ENCODE measurements at regions not wholly inside any gene's neighbourhood (a gene's known extent, or its start where the extent isn't known, plus 50 kb on each side); places are given as distances from the start of the nearest gene placed in this dataset.

DNA sequence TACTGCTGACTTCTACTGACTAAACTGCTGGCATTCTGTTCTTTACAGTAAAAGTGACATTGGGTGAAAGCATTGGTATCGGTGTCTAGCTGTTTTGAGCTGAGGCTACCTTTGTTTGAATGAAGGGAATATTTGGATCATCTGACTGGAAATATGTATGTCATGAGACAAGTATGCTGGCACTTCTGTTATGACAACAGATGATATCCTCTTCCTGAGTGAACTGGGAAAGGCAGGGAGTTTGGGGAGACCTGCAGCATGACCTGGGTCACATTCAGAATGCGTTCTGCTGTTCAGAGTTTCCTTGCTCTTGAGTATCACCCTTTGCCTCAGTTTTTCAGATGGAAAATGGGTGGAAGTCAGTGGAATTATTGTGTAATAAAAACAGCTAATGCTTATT is 81.8 kb downstream of the PLCE1 start:
- H3K36me3 ChIP-seq, result no peaks in the 10 kb centered on the region
- intact Hi-C loops (cut with DNase I; ENCODE audit: low total_unique reads), result loop anchor here (5.0 to 10.0 kb wide), 2 partner anchors 161 to 247 kb away; no protein-coding TSS in a partner anchor
- DNase-seq (no peak), ATAC-seq (no peak)
- no peak overlapping the region for H3K4me3 ChIP-seq
- no peaks in the 10 kb centered on the region for H3K27me3 ChIP-seq
- TF ChIP-seq, protein P1, sequence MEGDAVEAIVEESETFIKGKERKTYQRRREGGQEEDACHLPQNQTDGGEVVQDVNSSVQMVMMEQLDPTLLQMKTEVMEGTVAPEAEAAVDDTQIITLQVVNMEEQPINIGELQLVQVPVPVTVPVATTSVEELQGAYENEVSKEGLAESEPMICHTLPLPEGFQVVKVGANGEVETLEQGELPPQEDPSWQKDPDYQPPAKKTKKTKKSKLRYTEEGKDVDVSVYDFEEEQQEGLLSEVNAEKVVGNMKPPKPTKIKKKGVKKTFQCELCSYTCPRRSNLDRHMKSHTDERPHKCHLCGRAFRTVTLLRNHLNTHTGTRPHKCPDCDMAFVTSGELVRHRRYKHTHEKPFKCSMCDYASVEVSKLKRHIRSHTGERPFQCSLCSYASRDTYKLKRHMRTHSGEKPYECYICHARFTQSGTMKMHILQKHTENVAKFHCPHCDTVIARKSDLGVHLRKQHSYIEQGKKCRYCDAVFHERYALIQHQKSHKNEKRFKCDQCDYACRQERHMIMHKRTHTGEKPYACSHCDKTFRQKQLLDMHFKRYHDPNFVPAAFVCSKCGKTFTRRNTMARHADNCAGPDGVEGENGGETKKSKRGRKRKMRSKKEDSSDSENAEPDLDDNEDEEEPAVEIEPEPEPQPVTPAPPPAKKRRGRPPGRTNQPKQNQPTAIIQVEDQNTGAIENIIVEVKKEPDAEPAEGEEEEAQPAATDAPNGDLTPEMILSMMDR (IDR thresholded peaks at IDR 0.05 in 4 of 5, conservative IDR thresholded peaks at IDR 0.05 in 1 of 5), result no peak
- TF ChIP-seq POLR2A (IDR thresholded peaks at IDR 0.05), result no peak
- in situ Hi-C loops (cut with MboI; ENCODE audit: low sequenced_read_pairs in 4 of 4), result loop anchor here in 2 of 4 donors (10.0 kb wide), 2 partner anchors 239 to 249 kb away; no protein-coding TSS in a partner anchor
- H3K4me1 ChIP-seq, result peaks cover 16 to 18% of the 10 kb centered on the region in 2 donors
- H3K27ac ChIP-seq, result no peak overlapping the region
- no peaks in the 10 kb centered on the region for H3K9me3 ChIP-seq

DNA sequence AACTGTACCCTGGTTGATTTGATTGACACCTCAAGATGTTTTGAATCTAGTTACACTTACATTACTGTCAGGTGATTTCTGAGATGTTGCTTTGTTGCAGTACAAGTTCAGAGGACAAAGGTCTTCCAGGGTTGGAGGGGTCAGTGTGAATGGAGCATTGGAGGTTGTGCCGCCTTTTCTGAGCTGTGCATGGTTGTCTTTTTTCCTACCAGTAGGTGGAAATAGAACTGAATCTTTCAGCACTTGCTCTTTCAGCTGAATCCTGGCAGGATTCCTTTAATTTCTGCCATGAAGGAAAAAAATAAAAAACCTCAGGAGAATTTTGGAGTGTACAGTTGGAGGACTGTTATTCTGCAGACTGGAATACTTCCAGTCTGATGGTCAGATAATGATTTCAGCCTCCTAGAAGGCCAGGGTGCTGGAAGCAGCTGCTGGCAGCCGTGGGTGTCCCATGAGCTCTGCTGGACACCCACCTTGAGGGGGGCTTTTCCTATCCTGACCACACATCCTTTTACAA is 82.7 kb downstream of the PLCE1 start:
- intact Hi-C loops (cut with DNase I; ENCODE audit: low total_unique reads), result loop anchor here (5.0 to 10.0 kb wide), 2 partner anchors 162 to 246 kb away; no protein-coding TSS in a partner anchor
- peak; percentile 76 to 78 for ATAC-seq
- H3K27ac ChIP-seq, result no peak overlapping the region

DNA sequence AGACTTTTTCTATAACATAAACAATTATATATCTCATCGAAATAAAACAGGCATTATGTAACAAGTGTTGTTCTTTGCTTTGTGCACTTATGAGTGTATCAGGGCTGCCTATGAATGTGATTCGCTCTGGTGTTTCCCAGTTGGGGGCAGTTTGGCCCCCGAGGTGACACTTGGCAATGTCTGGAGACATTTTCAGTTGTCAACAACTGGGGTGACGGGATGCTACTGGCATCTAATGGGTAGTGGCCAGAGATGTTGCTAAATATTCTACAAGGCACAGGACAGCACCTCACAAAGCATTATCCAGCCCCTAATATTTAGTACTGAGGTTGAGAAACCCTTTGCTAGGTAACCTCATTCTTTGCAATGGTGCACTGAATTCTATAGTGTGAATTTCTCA is 83.3 kb downstream of the PLCE1 start:
- ATAC-seq (no peak), DNase-seq (no peak)
- in situ Hi-C loops (cut with MboI; ENCODE audit: low sequenced_read_pairs in 4 of 4) (loop anchor here in 2 of 4 donors (10.0 kb wide), 2 partner anchors 238 to 248 kb away; no protein-coding TSS in a partner anchor), intact Hi-C loops (cut with DNase I; ENCODE audit: low total_unique reads) (loop anchor here (5.0 to 10.0 kb wide), 2 partner anchors 162 to 245 kb away; no protein-coding TSS in a partner anchor)
- no peak overlapping the region for H3K27ac ChIP-seq
- H3K27me3 ChIP-seq, result no peaks in the 10 kb centered on the region
- peaks cover 0 to 6% (median 0%) of the 10 kb centered on the region in 3 donors for H3K9me3 ChIP-seq
- H3K4me3 ChIP-seq, result no peak overlapping the region
- H3K4me1 ChIP-seq, result peaks cover 16 to 18% of the 10 kb centered on the region in 2 donors
- TF ChIP-seq POLR2A (IDR thresholded peaks at IDR 0.05), result no peak
- TF ChIP-seq, protein P1 (IDR thresholded peaks at IDR 0.05 in 4 of 5, conservative IDR thresholded peaks at IDR 0.05 in 1 of 5), result no peak
- no peaks in the 10 kb centered on the region for H3K36me3 ChIP-seq

More for the DNA sequence above, 82.7 kb downstream of the PLCE1 start:
- Histone ChIP-seq H3K27me3 (no peaks in the 10 kb centered on the region), H3K4me1 (peaks cover 16 to 18% of the 10 kb centered on the region in 2 donors), H3K36me3 (no peaks in the 10 kb centered on the region), H3K9me3 (peaks cover 0 to under 1% (median 0%) of the 10 kb centered on the region in 3 donors), H3K4me3 (no peak overlapping the region)
- TF ChIP-seq, protein P1 (IDR thresholded peaks at IDR 0.05 in 4 of 5, conservative IDR thresholded peaks at IDR 0.05 in 1 of 5), result peak in 4 of 5 experiments; percentile 23 to 56 (median 36)
- no peak for TF ChIP-seq POLR2A (IDR thresholded peaks at IDR 0.05)
- in situ Hi-C loops (cut with MboI; ENCODE audit: low sequenced_read_pairs in 4 of 4), result loop anchor here in 2 of 4 donors (10.0 kb wide), 2 partner anchors 238 to 248 kb away; no protein-coding TSS in a partner anchor
- DNase-seq, result no peak

DNA sequence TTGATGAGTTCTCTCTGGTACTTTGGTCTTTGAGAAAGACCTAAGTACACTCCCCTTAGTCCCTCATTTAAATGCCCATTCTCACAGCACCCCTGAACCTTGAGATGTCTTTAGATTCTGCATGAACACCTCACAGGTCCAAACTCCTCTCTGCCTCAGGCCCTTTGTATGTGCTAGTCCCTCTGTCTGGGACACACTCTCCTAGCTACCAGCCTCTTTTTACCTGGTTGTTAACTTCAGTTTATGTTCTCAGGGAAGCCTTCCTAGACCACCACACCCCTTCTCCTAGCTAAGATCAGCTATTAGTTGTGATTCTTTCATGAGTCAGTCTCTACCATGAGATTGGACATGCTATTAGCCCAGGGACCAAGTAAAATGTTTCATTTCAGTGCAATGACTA is 86.4 kb downstream of the PLCE1 start:
- Histone ChIP-seq H3K27ac (no peak overlapping the region), H3K36me3 (no peaks in the 10 kb centered on the region), H3K4me1 (peaks cover 16 to 18% of the 10 kb centered on the region in 2 donors), H3K27me3 (no peaks in the 10 kb centered on the region), H3K9me3 (peaks cover 0 to 6% (median 0%) of the 10 kb centered on the region in 3 donors), H3K4me3 (no peak overlapping the region)
- ATAC-seq (no peak), DNase-seq (no peak)
- intact Hi-C loops (cut with DNase I; ENCODE audit: low total_unique reads), result no loop called here
- in situ Hi-C loops (cut with MboI; ENCODE audit: low sequenced_read_pairs in 4 of 4), result no loop called here
- TF ChIP-seq, protein P1 (IDR thresholded peaks at IDR 0.05 in 4 of 5, conservative IDR thresholded peaks at IDR 0.05 in 1 of 5), result no peak
- TF ChIP-seq POLR2A (IDR thresholded peaks at IDR 0.05), result no peak
